ENCODE measurements at regions not wholly inside any gene's neighbourhood (a gene's known extent, or its start where the extent isn't known, plus 50 kb on each side); places are given as distances from the start of the nearest gene placed in this dataset.

GRCh38 chr3:194852345-194852744 is 166.7 kb downstream of the FAM43A start:
- TF ChIP-seq CTCF (IDR thresholded peaks at IDR 0.05) (no peak), POLR2A (IDR thresholded peaks at IDR 0.05) (no peak)

All from prostate gland (tissue), 2 donors.